AG09309 (cell line): ENCODE measurements at regions not wholly inside any gene's neighbourhood (a gene's known extent, or its start where the extent isn't known, plus 50 kb on each side); places are given as distances from the start of the nearest gene placed in this dataset.

Experiments
- DNase-seq: peaks from one replicate; pipeline ENCODE4 v3.0.0-alpha.2; 2010; ENCODE audit warnings: low read depth
- H3K4me3 ChIP-seq: 2 replicates; pipeline ENCODE4 v1.5.1; 2011; ENCODE audit warnings: mild to moderate bottlenecking, low read depth, low read length, moderate library complexity; ENCODE audit not compliant: control insufficient read depth
- TF ChIP-seq, protein P1 (sequence below): IDR thresholded peaks from 2 replicates; pipeline ENCODE4 v1.5.1; 2011; ENCODE audit warnings: mild to moderate bottlenecking, low read depth, low read length, inconsistent platforms; ENCODE audit not compliant: insufficient read depth, control insufficient read depth; ENCODE audit errors: missing control alignments

DNA sequence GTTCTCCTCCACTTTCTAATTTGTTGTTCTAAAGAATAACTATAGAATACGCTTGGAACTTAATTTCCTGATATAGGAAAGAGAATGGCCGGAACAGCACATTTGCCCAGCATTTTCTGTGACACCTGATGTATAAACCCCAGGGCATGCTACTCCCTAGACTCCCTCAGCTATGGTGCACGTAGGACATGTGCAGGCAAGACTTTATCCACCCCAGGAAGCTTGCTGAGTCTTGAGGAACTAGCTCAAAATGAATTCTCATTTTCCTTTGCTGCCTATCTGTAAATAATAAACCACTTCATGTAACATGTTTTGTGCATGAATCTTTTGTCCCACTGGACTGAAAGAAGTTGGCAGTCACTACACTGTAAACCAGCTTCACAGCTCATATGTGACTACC is 535.8 kb upstream of the SLITRK1 start:
- TF ChIP-seq, protein P1, sequence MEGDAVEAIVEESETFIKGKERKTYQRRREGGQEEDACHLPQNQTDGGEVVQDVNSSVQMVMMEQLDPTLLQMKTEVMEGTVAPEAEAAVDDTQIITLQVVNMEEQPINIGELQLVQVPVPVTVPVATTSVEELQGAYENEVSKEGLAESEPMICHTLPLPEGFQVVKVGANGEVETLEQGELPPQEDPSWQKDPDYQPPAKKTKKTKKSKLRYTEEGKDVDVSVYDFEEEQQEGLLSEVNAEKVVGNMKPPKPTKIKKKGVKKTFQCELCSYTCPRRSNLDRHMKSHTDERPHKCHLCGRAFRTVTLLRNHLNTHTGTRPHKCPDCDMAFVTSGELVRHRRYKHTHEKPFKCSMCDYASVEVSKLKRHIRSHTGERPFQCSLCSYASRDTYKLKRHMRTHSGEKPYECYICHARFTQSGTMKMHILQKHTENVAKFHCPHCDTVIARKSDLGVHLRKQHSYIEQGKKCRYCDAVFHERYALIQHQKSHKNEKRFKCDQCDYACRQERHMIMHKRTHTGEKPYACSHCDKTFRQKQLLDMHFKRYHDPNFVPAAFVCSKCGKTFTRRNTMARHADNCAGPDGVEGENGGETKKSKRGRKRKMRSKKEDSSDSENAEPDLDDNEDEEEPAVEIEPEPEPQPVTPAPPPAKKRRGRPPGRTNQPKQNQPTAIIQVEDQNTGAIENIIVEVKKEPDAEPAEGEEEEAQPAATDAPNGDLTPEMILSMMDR = no peak
- DNase-seq = no peak
- no peak overlapping the region for H3K4me3 ChIP-seq

GRCh38 chr13:84417416-84417815 is 535.1 kb upstream of the SLITRK1 start:
- no peak overlapping the region for H3K4me3 ChIP-seq
- TF ChIP-seq, protein P1 = no peak
- no peak for DNase-seq

GRCh38 chr13:84413016-84413415 is 530.7 kb upstream of the SLITRK1 start:
- H3K4me3 ChIP-seq = no peak overlapping the region
- no peak for DNase-seq
- TF ChIP-seq, protein P1 = no peak

GRCh38 chr13:84405286-84405685 is 523.0 kb upstream of the SLITRK1 start:
- H3K4me3 ChIP-seq = no peak overlapping the region
- TF ChIP-seq, protein P1 = no peak
- no peak for DNase-seq

DNA sequence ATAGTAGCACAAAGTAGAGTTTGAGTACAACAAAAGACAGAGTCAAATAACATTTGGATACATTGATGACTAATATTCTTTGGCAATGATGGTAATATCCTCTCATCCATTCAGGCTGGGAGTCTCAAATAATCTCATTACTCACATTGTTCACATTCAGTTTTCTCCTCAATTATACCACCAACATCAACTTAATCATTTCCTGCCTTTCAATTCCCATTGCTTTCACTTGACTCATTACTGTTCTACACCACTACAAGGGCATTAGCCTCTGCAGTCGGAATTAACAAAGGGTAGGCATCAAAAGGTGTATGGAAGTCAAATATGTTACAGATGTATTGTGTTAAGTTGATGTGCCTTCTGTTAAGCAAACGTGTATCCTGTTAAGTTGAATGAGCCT is 518.4 kb upstream of the SLITRK1 start:
- no peak overlapping the region for H3K4me3 ChIP-seq
- TF ChIP-seq, protein P1 = no peak
- peak; percentile 73 for DNase-seq

- TF ChIP-seq, protein P1 = no peak
- no peak overlapping the region for H3K4me3 ChIP-seq
- DNase-seq = no peak
Observed at GRCh38 chr13:84399320-84400085, 517.2 kb upstream of the SLITRK1 start.
